ENCODE measurements at regions not wholly inside any gene's neighbourhood (a gene's known extent, or its start where the extent isn't known, plus 50 kb on each side); places are given as distances from the start of the nearest gene placed in this dataset.

DNA sequence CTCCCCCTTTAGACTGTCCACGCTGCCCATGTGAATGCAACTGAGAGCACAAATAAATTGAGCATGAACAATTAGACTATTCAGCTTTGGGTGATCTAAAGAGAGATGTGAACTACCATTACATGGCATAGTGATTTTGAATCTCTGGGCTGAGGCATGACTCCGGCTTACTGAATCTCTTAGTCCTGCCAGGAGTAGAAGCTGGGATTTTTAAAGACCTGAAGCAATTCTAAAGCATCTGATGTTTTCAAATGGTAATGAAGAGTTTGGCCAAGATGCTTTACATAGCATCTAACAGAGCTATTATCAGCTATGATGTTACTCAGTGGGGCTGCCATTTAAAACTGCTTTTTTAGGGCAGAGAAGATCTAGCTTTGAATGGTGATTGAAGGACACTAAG, 1059.1 kb downstream of the SORCS3 start:
- Mint-ChIP-seq H3K27me3 (ENCODE audit: low read depth) (no peaks in the 10 kb centered on the region), H3K4me3 (ENCODE audit: low read depth) (no peak overlapping the region), H3K36me3 (ENCODE audit: low read depth) (no peaks in the 10 kb centered on the region), H3K9me3 (no peaks in the 10 kb centered on the region), H3K27ac (no peak overlapping the region), H3K4me1 (ENCODE audit: low read depth) (no peaks in the 10 kb centered on the region)
- DNase-seq (ENCODE audit: low spot score): no peak
- intact Hi-C loops (cut with micrococcal nuclease): no loop called here

DNA sequence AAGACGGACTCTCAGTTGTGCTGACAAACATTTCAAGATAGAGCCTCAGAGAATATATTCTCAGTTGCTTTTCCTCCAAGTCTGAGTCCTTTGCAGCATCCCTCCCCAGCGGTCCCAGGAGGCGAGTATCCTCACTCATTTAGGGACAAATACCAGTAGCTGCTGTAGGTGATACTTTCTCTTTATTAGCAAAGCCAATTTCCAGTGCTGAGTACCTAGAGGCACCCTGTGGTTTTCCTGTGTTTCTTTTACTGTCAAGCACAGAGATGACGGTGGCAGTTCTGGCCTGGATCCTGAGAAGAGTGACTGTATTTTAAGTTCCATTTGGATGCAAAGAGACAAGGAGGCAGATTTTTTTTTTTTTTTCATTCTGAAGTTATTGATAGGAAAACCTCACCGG, 1058.4 kb downstream of the SORCS3 start:
- Mint-ChIP-seq H3K4me1 (ENCODE audit: low read depth) (no peaks in the 10 kb centered on the region), H3K36me3 (ENCODE audit: low read depth) (no peaks in the 10 kb centered on the region), H3K9me3 (no peaks in the 10 kb centered on the region), H3K4me3 (ENCODE audit: low read depth) (no peak overlapping the region), H3K27me3 (ENCODE audit: low read depth) (no peaks in the 10 kb centered on the region), H3K27ac (no peak overlapping the region)
- no peak for DNase-seq (ENCODE audit: low spot score)
- intact Hi-C loops (cut with micrococcal nuclease): no loop called here

DNA sequence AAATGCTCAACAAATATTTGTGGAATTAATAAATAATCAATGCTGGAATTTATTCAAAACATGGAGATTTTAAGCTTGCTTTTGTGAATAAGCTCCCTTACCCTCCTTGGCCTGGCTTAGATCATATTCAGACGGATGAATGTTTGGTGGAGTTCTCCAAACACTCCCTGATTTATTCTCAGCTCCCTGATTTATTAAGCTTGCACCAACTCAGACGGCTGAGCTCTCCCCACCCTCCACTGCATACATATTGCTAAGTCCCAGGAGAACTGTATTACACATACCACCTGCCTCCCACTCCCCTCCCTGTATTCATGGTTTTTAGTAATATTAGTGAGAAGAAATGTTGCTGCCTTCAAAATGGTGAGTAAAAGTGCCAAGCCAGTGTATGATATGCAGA, 1057.5 kb downstream of the SORCS3 start:
- no peaks in the 10 kb centered on the region for H3K36me3 Mint-ChIP-seq (ENCODE audit: low read depth)
- no peak overlapping the region for H3K4me3 Mint-ChIP-seq (ENCODE audit: low read depth)
- H3K4me1 Mint-ChIP-seq (ENCODE audit: low read depth): no peaks in the 10 kb centered on the region
- H3K9me3 Mint-ChIP-seq: no peaks in the 10 kb centered on the region
- intact Hi-C loops (cut with micrococcal nuclease): no loop called here
- no peak overlapping the region for H3K27ac Mint-ChIP-seq
- no peaks in the 10 kb centered on the region for H3K27me3 Mint-ChIP-seq (ENCODE audit: low read depth)
- DNase-seq (ENCODE audit: low spot score): no peak

DNA sequence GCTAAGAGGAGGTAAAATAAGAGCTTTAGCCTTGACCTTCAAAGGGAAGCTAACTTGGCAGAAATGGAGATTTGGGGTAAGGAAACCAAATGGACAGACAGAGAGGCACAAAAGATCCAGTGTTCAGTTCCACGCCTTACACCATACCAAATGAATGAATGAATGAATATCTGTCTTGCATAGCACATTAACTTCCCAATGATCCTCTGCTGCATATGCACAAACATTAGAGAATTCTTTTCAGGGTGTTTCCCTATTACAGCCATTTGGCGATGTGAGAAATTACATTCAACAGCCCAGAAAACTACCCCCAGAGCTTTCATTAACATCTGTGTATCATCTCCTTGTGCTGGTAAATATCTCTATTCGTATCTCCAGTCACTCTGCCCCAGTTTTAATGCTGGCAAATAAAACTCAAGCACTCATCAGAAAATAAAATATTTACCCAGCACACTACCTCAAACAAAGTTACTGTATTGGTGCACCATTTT, 1056.2 kb downstream of the SORCS3 start:
- H3K9me3 Mint-ChIP-seq: no peaks in the 10 kb centered on the region
- intact Hi-C loops (cut with micrococcal nuclease): no loop called here
- no peaks in the 10 kb centered on the region for H3K36me3 Mint-ChIP-seq (ENCODE audit: low read depth)
- no peak for DNase-seq (ENCODE audit: low spot score)
- no peak overlapping the region for H3K4me3 Mint-ChIP-seq (ENCODE audit: low read depth)
- no peaks in the 10 kb centered on the region for H3K27me3 Mint-ChIP-seq (ENCODE audit: low read depth)
- no peak overlapping the region for H3K27ac Mint-ChIP-seq
- no peaks in the 10 kb centered on the region for H3K4me1 Mint-ChIP-seq (ENCODE audit: low read depth)

DNA sequence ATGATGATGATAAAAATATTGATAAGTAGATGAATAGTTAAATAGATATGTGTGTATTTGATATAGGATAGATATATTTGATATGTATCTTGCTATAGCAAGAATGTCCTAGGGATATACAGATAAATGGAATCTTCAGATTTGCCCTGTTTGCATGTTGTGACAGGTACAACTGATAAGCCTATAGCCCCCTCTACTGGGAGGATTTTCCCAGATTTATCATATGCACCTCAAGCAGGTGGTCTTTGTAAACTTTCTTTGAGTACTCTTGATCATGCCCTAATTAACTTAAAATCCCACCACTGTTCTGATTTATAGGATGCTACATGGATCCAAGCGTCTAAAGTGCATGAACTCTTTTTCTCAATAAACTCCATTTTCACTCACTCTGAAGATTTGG, 1050.7 kb downstream of the SORCS3 start:
- intact Hi-C loops (cut with micrococcal nuclease): no loop called here
- no peaks in the 10 kb centered on the region for H3K27me3 Mint-ChIP-seq (ENCODE audit: low read depth)
- H3K9me3 Mint-ChIP-seq: no peaks in the 10 kb centered on the region
- H3K36me3 Mint-ChIP-seq (ENCODE audit: low read depth): no peaks in the 10 kb centered on the region
- no peak overlapping the region for H3K27ac Mint-ChIP-seq
- no peak overlapping the region for H3K4me3 Mint-ChIP-seq (ENCODE audit: low read depth)
- no peak for DNase-seq (ENCODE audit: low spot score)
- no peaks in the 10 kb centered on the region for H3K4me1 Mint-ChIP-seq (ENCODE audit: low read depth)

DNA sequence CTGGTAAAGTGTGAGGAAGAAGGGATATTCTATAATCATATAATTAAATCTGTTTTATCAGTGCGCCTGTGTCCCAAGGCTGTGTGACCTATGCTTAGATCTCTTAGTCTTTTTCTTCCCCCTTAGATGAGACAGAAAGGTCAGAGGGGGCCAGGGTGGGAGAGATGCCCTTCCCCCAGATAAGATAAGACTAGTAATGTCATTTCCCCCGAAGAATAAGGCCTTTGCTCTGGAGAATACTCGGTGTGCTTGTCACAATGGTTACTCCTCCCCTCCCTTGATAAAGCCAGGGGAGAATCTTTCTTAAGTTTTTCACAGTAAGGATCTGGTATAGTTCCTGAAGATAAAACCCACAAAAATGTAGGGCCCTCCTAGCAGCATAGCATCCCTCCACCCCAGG, 1041.8 kb downstream of the SORCS3 start:
- H3K4me1 Mint-ChIP-seq (ENCODE audit: low read depth): no peaks in the 10 kb centered on the region
- H3K9me3 Mint-ChIP-seq: peaks cover 43% of the 10 kb centered on the region
- intact Hi-C loops (cut with micrococcal nuclease): no loop called here
- H3K27ac Mint-ChIP-seq: no peak overlapping the region
- no peak overlapping the region for H3K4me3 Mint-ChIP-seq (ENCODE audit: low read depth)
- H3K36me3 Mint-ChIP-seq (ENCODE audit: low read depth): no peaks in the 10 kb centered on the region
- H3K27me3 Mint-ChIP-seq (ENCODE audit: low read depth): no peaks in the 10 kb centered on the region
- DNase-seq (ENCODE audit: low spot score): no peak

DNA sequence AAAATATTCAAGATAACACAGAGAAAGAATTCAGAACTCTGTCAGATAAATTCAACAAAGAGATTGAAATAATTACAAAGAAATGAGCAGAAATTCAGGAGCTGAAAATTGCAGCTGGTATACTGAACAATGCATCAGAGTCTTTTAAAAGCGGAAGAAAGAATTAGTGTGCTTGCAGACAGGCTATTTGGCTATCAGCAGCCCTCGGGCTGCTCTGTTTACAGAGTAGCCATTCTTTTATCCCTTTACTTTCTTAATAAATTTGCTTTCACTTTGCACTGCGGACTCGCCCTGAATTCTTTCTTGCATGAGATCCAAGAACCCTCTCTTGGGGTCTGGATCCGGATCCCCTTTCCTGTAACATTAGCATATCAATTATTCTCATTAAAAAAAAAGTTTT, 1040.0 kb downstream of the SORCS3 start:
- Mint-ChIP-seq H3K27ac (no peak overlapping the region), H3K9me3 (peaks cover 43% of the 10 kb centered on the region), H3K4me1 (ENCODE audit: low read depth) (no peaks in the 10 kb centered on the region), H3K4me3 (ENCODE audit: low read depth) (no peak overlapping the region), H3K27me3 (ENCODE audit: low read depth) (no peaks in the 10 kb centered on the region), H3K36me3 (ENCODE audit: low read depth) (no peaks in the 10 kb centered on the region)
- intact Hi-C loops (cut with micrococcal nuclease): no loop called here
- DNase-seq (ENCODE audit: low spot score): no peak

DNA sequence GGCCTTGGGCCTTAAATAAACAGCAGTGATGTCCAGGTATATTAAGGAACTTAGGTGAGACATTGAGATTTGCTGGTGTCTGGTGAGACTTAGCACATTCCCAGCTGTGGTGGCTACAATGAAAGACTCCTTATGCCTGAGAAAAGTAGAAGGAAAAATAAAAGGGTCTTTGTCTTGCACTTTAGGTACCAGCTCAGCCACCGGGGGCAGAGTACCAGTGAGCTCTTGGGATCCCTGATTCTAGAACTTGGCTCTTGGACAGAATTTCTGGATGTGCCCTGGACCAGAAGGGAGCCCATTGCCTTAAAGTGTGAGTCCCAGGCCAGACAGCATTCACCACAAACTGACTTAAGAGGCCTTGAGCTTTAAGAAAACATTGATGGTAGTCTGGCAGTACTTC, 1038.7 kb downstream of the SORCS3 start:
- intact Hi-C loops (cut with micrococcal nuclease): no loop called here
- Mint-ChIP-seq H3K9me3 (peaks cover 45% of the 10 kb centered on the region), H3K4me3 (ENCODE audit: low read depth) (no peak overlapping the region), H3K4me1 (ENCODE audit: low read depth) (no peaks in the 10 kb centered on the region), H3K27me3 (ENCODE audit: low read depth) (no peaks in the 10 kb centered on the region), H3K27ac (no peak overlapping the region), H3K36me3 (ENCODE audit: low read depth) (no peaks in the 10 kb centered on the region)
- no peak for DNase-seq (ENCODE audit: low spot score)

DNA sequence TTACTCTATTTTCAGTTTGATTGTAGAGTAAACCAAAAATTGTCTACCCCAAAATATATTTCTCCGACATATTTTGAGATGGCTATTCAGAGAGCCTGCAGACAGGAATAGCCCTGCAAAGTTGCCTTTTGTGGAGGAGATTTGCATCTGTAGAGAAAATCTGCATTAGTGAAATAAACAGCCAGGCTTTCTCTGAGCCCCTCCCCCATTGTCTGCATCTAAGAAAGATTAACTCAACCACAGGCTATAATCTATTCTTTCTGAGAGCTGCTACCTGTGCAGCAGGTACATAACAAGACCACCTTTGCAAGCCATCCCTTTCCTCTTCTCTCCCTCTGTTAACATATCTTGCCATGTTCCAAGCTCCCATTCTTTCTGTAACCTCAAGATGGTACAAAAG, 1034.2 kb downstream of the SORCS3 start:
- DNase-seq (ENCODE audit: low spot score): no peak
- intact Hi-C loops (cut with micrococcal nuclease): no loop called here
- H3K4me3 Mint-ChIP-seq (ENCODE audit: low read depth): no peak overlapping the region
- peaks cover 31% of the 10 kb centered on the region for H3K9me3 Mint-ChIP-seq
- no peaks in the 10 kb centered on the region for H3K27me3 Mint-ChIP-seq (ENCODE audit: low read depth)
- H3K36me3 Mint-ChIP-seq (ENCODE audit: low read depth): no peaks in the 10 kb centered on the region
- no peaks in the 10 kb centered on the region for H3K4me1 Mint-ChIP-seq (ENCODE audit: low read depth)
- no peak overlapping the region for H3K27ac Mint-ChIP-seq

DNA sequence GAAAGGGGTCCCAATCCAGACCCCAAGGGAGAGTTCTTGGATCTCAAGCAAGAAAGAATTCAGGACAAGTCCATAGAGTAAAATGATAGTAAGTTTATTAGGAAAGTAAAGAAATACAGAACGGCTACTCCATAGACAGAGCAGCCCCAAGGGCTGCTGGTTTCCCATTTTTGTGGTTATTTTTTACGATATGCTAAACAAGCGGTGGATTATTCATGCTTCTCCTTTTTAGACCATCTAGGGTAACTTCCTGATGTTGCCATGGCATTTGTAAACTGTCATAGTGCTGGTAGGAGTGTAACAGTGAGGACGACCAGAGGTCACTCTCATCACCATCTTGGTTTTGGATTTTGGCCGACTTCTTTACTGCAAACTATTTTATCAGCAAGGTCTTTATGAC, 1033.4 kb downstream of the SORCS3 start:
- Mint-ChIP-seq H3K9me3 (peaks cover 29% of the 10 kb centered on the region), H3K4me1 (ENCODE audit: low read depth) (no peaks in the 10 kb centered on the region), H3K27ac (no peak overlapping the region), H3K36me3 (ENCODE audit: low read depth) (no peaks in the 10 kb centered on the region), H3K4me3 (ENCODE audit: low read depth) (no peak overlapping the region), H3K27me3 (ENCODE audit: low read depth) (no peaks in the 10 kb centered on the region)
- DNase-seq (ENCODE audit: low spot score): no peak
- intact Hi-C loops (cut with micrococcal nuclease): no loop called here

DNA sequence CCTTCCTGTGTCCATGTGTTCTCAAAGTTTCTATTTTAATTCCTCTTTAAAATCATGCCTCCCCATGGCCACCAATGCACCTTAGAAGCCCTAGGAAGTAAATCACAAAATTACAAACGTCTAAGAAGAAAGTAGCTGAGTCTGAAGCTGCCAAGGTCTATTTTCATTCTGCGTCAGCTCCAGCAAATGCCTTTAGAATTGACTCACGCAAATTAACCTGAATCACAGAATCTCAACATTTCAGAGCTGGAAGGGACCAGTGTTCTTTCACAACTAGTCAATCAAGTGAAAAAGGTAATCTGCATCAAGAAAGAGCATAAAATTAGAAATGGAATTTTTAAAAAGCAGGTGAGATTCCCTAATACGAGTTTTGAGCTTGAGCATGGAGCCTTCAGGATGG, 1017.6 kb downstream of the SORCS3 start:
- no peaks in the 10 kb centered on the region for H3K4me1 Mint-ChIP-seq (ENCODE audit: low read depth)
- H3K4me3 Mint-ChIP-seq (ENCODE audit: low read depth): no peak overlapping the region
- H3K36me3 Mint-ChIP-seq (ENCODE audit: low read depth): no peaks in the 10 kb centered on the region
- intact Hi-C loops (cut with micrococcal nuclease): no loop called here
- no peak overlapping the region for H3K27ac Mint-ChIP-seq
- no peak for DNase-seq (ENCODE audit: low spot score)
- H3K27me3 Mint-ChIP-seq (ENCODE audit: low read depth): no peaks in the 10 kb centered on the region
- no peaks in the 10 kb centered on the region for H3K9me3 Mint-ChIP-seq

DNA sequence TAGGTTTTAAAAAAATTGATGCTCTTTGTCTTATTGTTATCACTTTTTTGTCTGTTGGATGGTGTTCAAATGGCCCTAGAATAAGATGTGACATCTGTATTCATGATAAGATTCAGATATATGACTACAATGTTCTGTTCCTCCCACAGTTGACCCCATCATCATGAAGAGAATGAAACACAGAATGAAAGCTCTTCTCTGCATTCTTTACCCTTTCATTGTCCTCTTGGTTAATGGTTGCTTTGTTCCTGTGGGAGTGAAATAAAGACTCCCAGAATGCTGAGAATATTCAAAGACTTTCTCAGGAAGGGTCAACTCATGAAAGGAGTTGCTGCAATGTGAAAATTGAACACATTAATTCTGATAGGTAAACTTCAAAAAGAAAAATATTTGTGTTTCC, 1015.8 kb downstream of the SORCS3 start:
- DNase-seq (ENCODE audit: low spot score): no peak
- Mint-ChIP-seq H3K27me3 (ENCODE audit: low read depth) (no peaks in the 10 kb centered on the region), H3K36me3 (ENCODE audit: low read depth) (no peaks in the 10 kb centered on the region), H3K9me3 (no peaks in the 10 kb centered on the region), H3K4me1 (ENCODE audit: low read depth) (no peaks in the 10 kb centered on the region), H3K27ac (no peak overlapping the region), H3K4me3 (ENCODE audit: low read depth) (no peak overlapping the region)
- intact Hi-C loops (cut with micrococcal nuclease): no loop called here

DNA sequence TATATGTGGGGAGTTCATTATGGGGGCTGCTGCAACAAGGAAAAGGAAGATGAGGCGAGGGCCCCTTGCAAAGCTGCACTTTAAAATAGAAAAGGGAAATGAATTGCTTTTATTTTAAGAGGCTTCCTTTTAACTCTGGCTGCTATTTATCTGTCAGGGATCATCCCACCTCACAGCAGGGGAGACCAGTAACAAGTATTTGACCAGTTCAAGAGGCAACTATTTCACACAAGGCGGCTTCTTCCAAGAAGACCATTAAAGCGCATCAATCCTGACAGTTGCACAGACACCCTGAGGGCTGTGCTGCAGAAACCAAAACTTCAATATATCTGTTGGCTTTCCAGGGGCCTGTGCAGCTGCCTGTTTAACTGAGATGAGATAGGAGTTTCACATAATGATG, 1009.2 kb downstream of the SORCS3 start:
- DNase-seq (ENCODE audit: low spot score): no peak
- H3K36me3 Mint-ChIP-seq (ENCODE audit: low read depth): no peaks in the 10 kb centered on the region
- no peak overlapping the region for H3K27ac Mint-ChIP-seq
- no peaks in the 10 kb centered on the region for H3K27me3 Mint-ChIP-seq (ENCODE audit: low read depth)
- H3K4me3 Mint-ChIP-seq (ENCODE audit: low read depth): no peak overlapping the region
- intact Hi-C loops (cut with micrococcal nuclease): no loop called here
- H3K9me3 Mint-ChIP-seq: no peaks in the 10 kb centered on the region
- no peaks in the 10 kb centered on the region for H3K4me1 Mint-ChIP-seq (ENCODE audit: low read depth)

DNA sequence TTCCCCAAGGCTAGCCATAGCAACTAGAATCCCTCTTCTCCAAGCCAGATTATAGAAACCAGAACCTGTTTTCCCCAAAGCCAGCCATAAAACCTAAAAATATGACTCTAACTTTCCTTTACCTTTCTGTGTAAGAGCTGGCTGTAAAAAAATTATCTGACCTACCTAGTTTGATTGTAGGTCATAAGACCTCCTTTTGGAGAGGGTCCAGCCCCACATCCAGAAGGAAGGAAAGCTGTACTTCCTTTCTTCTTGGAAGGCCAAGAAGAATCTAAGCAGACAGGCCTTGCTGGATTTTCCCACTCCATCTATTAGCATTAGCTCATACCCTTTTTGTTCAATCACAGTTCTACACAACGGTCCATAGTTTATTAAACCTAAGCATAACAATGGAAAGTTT, 1006.3 kb downstream of the SORCS3 start:
- intact Hi-C loops (cut with micrococcal nuclease): no loop called here
- no peaks in the 10 kb centered on the region for H3K9me3 Mint-ChIP-seq
- H3K36me3 Mint-ChIP-seq (ENCODE audit: low read depth): no peaks in the 10 kb centered on the region
- no peaks in the 10 kb centered on the region for H3K4me1 Mint-ChIP-seq (ENCODE audit: low read depth)
- H3K27me3 Mint-ChIP-seq (ENCODE audit: low read depth): no peaks in the 10 kb centered on the region
- DNase-seq (ENCODE audit: low spot score): no peak
- no peak overlapping the region for H3K4me3 Mint-ChIP-seq (ENCODE audit: low read depth)
- no peak overlapping the region for H3K27ac Mint-ChIP-seq
